Esophagus squamous epithelium (tissue), 4 donors: ENCODE measurements at regions not wholly inside any gene's neighbourhood (a gene's known extent, or its start where the extent isn't known, plus 50 kb on each side); places are given as distances from the start of the nearest gene placed in this dataset.

Experiments used
- POLR2A ChIP-seq, 4 donors: fragments of 450-650 bp; IDR thresholded peaks; one replicate each; pipeline ENCODE4 v1.6.1; 2017; ENCODE audit warnings: antibody characterized with exemption in 4 of 4, mild to moderate bottlenecking in 4 of 4, moderate library complexity in 3 of 4
- TF ChIP-seq, protein P1 (sequence below), 6 experiments: fragments of 450-650 bp in 4 of 6; fragments of 200-600 bp in 2 of 6; sonication (generic) in 2 of 6; IDR thresholded peaks; one replicate each; pipeline ENCODE4 v1.5.1; 2016 to 2019; ENCODE audit warnings: antibody characterized with exemption in 6 of 6, mild to moderate bottlenecking in 4 of 6, moderate library complexity in 4 of 6

DNA sequence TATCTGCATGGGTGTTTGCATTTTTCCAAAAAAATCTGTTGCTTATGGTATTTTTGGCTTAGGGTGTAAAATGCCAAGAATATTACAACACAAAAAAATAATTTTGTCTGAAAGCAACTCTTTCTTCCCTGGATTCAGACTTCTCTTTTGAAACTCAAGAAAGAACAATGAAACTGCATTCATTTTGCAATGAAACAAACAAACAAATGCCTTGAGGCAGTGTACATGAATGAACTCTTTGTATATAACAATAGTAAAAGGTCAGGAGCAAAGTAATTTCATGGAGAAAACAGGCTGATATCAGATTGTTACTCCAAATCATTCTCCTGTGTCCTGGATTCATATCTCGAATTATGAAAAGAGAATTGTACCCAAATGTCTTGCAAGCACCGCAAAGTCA is 301.6 kb upstream of the CDH20 start:
- TF ChIP-seq, protein P1, sequence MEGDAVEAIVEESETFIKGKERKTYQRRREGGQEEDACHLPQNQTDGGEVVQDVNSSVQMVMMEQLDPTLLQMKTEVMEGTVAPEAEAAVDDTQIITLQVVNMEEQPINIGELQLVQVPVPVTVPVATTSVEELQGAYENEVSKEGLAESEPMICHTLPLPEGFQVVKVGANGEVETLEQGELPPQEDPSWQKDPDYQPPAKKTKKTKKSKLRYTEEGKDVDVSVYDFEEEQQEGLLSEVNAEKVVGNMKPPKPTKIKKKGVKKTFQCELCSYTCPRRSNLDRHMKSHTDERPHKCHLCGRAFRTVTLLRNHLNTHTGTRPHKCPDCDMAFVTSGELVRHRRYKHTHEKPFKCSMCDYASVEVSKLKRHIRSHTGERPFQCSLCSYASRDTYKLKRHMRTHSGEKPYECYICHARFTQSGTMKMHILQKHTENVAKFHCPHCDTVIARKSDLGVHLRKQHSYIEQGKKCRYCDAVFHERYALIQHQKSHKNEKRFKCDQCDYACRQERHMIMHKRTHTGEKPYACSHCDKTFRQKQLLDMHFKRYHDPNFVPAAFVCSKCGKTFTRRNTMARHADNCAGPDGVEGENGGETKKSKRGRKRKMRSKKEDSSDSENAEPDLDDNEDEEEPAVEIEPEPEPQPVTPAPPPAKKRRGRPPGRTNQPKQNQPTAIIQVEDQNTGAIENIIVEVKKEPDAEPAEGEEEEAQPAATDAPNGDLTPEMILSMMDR (IDR thresholded peaks at IDR 0.05), result no peak
- no peak for TF ChIP-seq POLR2A (IDR thresholded peaks at IDR 0.05)
